ENCODE measurements at regions not wholly inside any gene's neighbourhood (a gene's known extent, or its start where the extent isn't known, plus 50 kb on each side); places are given as distances from the start of the nearest gene placed in this dataset.

GRCh38 chr2:175574069-175574468, 392.6 kb upstream of the ATP5MC3 start:
- no peaks in the 10 kb centered on the region for H3K9me3 ChIP-seq (ENCODE audit: low read length)
- no peak overlapping the region for H3K27ac ChIP-seq (ENCODE audit: low read depth, low read length, poor library complexity, severe bottlenecking)
- H2AFZ ChIP-seq (ENCODE audit: low read length): no peak overlapping the region
- no peak overlapping the region for H3K4me2 ChIP-seq (ENCODE audit: low read length)
- no peaks in the 10 kb centered on the region for H3K4me1 ChIP-seq (ENCODE audit: insufficient read depth, low read length, severe bottlenecking)
- no peaks in the 10 kb centered on the region for H3F3A ChIP-seq (ENCODE audit: insufficient read depth, low read length)
- H3K79me2 ChIP-seq (ENCODE audit: insufficient read depth, low read length): no peaks in the 10 kb centered on the region
- H3K36me3 ChIP-seq (ENCODE audit: insufficient read depth, low read length): no peaks in the 10 kb centered on the region
- H3K9ac ChIP-seq (ENCODE audit: low read length): no peak overlapping the region
- H4K20me1 ChIP-seq (ENCODE audit: insufficient read depth, low read length): no peaks in the 10 kb centered on the region
- H3K9me2 ChIP-seq (ENCODE audit: low read depth, low read length): no peaks in the 10 kb centered on the region
- no peaks in the 10 kb centered on the region for H3K27me3 ChIP-seq (ENCODE audit: insufficient read depth, low read length)
- H3K4me3 ChIP-seq (ENCODE audit: low read depth, low read length, poor library complexity, severe bottlenecking): no peak overlapping the region
- TF ChIP-seq CTCF (IDR thresholded peaks at IDR 0.05; ENCODE audit: low read length) (no peak), EZH2 (IDR thresholded peaks at IDR 0.05; ENCODE audit: borderline replicate concordance, low read length) (no peak)

DNA sequence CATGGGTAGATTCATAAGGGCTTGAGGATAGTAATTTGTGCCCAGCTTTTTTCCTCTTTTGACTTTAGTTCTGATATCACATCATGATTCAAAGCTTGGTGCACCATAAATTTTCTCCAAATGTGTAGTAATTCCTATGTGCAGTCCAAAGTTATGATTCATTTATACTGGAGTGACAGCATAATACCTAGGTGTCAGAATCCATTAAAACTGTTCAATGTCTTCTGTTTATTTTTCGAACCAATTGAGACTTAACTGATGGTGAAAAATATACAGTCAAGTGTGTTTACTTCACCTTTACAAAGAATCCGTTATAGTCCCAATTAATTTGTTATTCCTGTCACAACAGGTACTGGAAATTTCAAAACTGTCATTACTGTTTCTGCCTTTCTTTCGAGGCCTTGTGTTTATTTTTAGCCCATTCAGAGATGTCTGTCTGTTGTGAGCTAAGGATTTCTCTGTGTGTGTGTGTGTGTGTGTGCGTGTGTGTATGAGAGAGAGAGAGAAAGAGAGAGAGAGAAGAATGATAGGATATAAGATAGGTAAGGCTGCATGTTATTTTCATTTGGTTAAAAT, 389.7 kb upstream of the ATP5MC3 start:
- no peak overlapping the region for H3K27ac ChIP-seq (ENCODE audit: low read depth, low read length, poor library complexity, severe bottlenecking)
- no peak overlapping the region for H3K4me2 ChIP-seq (ENCODE audit: low read length)
- no peaks in the 10 kb centered on the region for H3K9me3 ChIP-seq (ENCODE audit: low read length)
- no peaks in the 10 kb centered on the region for H3K4me1 ChIP-seq (ENCODE audit: insufficient read depth, low read length, severe bottlenecking)
- H3K27me3 ChIP-seq (ENCODE audit: insufficient read depth, low read length): no peaks in the 10 kb centered on the region
- no peak overlapping the region for H3K4me3 ChIP-seq (ENCODE audit: low read depth, low read length, poor library complexity, severe bottlenecking)
- H3K79me2 ChIP-seq (ENCODE audit: insufficient read depth, low read length): no peaks in the 10 kb centered on the region
- H3F3A ChIP-seq (ENCODE audit: insufficient read depth, low read length): no peaks in the 10 kb centered on the region
- no peak overlapping the region for H2AFZ ChIP-seq (ENCODE audit: low read length)
- TF ChIP-seq CTCF (IDR thresholded peaks at IDR 0.05; ENCODE audit: low read length): no peak
- TF ChIP-seq EZH2 (IDR thresholded peaks at IDR 0.05; ENCODE audit: borderline replicate concordance, low read length): no peak
- no peaks in the 10 kb centered on the region for H4K20me1 ChIP-seq (ENCODE audit: insufficient read depth, low read length)
- no peaks in the 10 kb centered on the region for H3K9me2 ChIP-seq (ENCODE audit: low read depth, low read length)
- no peak overlapping the region for H3K9ac ChIP-seq (ENCODE audit: low read length)
- H3K36me3 ChIP-seq (ENCODE audit: insufficient read depth, low read length): no peaks in the 10 kb centered on the region

DNA sequence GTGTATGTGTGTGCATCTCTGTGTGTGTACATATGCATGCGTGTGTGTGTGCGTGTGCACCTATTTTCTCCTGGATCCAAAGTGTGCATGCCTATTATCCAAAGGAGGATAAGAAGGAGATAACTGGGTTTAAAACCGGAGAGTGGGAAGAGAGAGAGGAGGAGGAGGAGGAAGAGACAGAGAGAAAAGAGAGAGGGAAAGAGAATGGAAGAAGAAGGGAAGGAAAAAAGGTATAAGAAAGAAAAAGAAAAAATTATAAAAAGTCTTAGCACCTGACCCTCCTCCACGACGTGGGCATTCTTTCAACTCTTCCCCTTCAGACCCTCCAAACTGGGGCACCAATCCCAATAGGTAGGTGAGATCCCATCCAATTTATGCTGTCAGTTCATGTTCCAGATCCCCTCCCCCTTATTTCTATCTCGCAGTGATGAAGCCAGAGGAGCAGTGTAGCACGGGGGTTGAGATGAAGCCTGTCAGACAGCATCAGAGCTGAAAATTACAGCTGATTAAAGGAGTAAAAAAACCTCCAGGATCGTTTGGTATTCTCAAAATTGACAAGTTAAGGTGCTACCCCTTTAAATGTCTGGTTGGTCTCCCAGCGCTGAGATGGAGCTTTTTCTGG, 386.7 kb upstream of the ATP5MC3 start:
- Histone ChIP-seq H3K27me3 (ENCODE audit: insufficient read depth, low read length) (no peaks in the 10 kb centered on the region), H3K4me2 (ENCODE audit: low read length) (no peak overlapping the region), H3K36me3 (ENCODE audit: insufficient read depth, low read length) (no peaks in the 10 kb centered on the region), H3K79me2 (ENCODE audit: insufficient read depth, low read length) (no peaks in the 10 kb centered on the region), H3F3A (ENCODE audit: insufficient read depth, low read length) (no peaks in the 10 kb centered on the region), H3K4me3 (ENCODE audit: low read depth, low read length, poor library complexity, severe bottlenecking) (no peak overlapping the region), H4K20me1 (ENCODE audit: insufficient read depth, low read length) (no peaks in the 10 kb centered on the region; the same call in 1 of the 2 replicates), H3K27ac (ENCODE audit: low read depth, low read length, poor library complexity, severe bottlenecking) (no peak overlapping the region), H3K9me2 (ENCODE audit: low read depth, low read length) (no peaks in the 10 kb centered on the region), H3K4me1 (ENCODE audit: insufficient read depth, low read length, severe bottlenecking) (no peaks in the 10 kb centered on the region), H3K9me3 (ENCODE audit: low read length) (no peaks in the 10 kb centered on the region), H3K9ac (ENCODE audit: low read length) (no peak overlapping the region), H2AFZ (ENCODE audit: low read length) (no peak overlapping the region)
- TF ChIP-seq CTCF (IDR thresholded peaks at IDR 0.05; ENCODE audit: low read length): no peak
- TF ChIP-seq EZH2 (IDR thresholded peaks at IDR 0.05; ENCODE audit: borderline replicate concordance, low read length): no peak
